COR-L47 (cell line): ENCODE measurements at regions not wholly inside any gene's neighbourhood (a gene's known extent, or its start where the extent isn't known, plus 50 kb on each side); places are given as distances from the start of the nearest gene placed in this dataset.
A peak's percentile ranks its signal among the peaks of the same experiment; 100 is the strongest.

Source experiments
- DNase-seq: peaks from one replicate; lab custom pipeline; 2025; lab: John Stamatoyannopoulos, UW

- no peak for DNase-seq
Measured at GRCh38 chr7:84304407-84304806, 109.8 kb upstream of the SEMA3A start.

- no peak for DNase-seq
Measured at GRCh38 chr7:84302949-84303348, 108.4 kb upstream of the SEMA3A start.

GRCh38 chr7:84297616-84298015, 103.0 kb upstream of the SEMA3A start:
- no peak for DNase-seq

GRCh38 chr7:84294847-84295455, 100.4 kb upstream of the SEMA3A start:
- DNase-seq, result no peak

GRCh38 chr7:84294391-84294790, 99.8 kb upstream of the SEMA3A start:
- DNase-seq, result no peak

GRCh38 chr7:84291756-84292155, 97.2 kb upstream of the SEMA3A start:
- DNase-seq, result peak; percentile 62

- DNase-seq, result no peak
Measured at GRCh38 chr7:84283798-84284197, 89.2 kb upstream of the SEMA3A start.

GRCh38 chr7:84281518-84281917, 86.9 kb upstream of the SEMA3A start:
- no peak for DNase-seq

GRCh38 chr7:84277628-84278224, 83.1 kb upstream of the SEMA3A start:
- DNase-seq, result no peak

GRCh38 chr7:84274029-84274638, 79.5 kb upstream of the SEMA3A start:
- DNase-seq, result peak; percentile 2

- DNase-seq, result no peak
Measured at GRCh38 chr7:84271543-84271942, 77.0 kb upstream of the SEMA3A start.

- no peak for DNase-seq
Measured at GRCh38 chr7:84264396-84264795, 69.8 kb upstream of the SEMA3A start.

GRCh38 chr7:84263106-84263505, 68.5 kb upstream of the SEMA3A start:
- no peak for DNase-seq

- no peak for DNase-seq
Measured at GRCh38 chr7:84261509-84261908, 66.9 kb upstream of the SEMA3A start.

- no peak for DNase-seq
Measured at GRCh38 chr7:84258628-84259027, 64.0 kb upstream of the SEMA3A start.

GRCh38 chr7:84256571-84256971, 62.0 kb upstream of the SEMA3A start:
- DNase-seq, result no peak

GRCh38 chr7:84251277-84251781, 56.7 kb upstream of the SEMA3A start:
- DNase-seq, result no peak

GRCh38 chr7:84250452-84250851, 55.9 kb upstream of the SEMA3A start:
- peak; percentile 16 for DNase-seq

GRCh38 chr7:84249656-84250055, 55.1 kb upstream of the SEMA3A start:
- DNase-seq, result no peak

GRCh38 chr7:84248843-84249242, 54.3 kb upstream of the SEMA3A start:
- DNase-seq, result no peak

- DNase-seq, result no peak
Measured at GRCh38 chr7:84248267-84248666, 53.7 kb upstream of the SEMA3A start.

GRCh38 chr7:84247591-84247990, 53.0 kb upstream of the SEMA3A start:
- no peak for DNase-seq

GRCh38 chr7:84245835-84246234, 51.2 kb upstream of the SEMA3A start:
- DNase-seq, result no peak
